ENCODE measurements at regions not wholly inside any gene's neighbourhood (a gene's known extent, or its start where the extent isn't known, plus 50 kb on each side); places are given as distances from the start of the nearest gene placed in this dataset.

DNA sequence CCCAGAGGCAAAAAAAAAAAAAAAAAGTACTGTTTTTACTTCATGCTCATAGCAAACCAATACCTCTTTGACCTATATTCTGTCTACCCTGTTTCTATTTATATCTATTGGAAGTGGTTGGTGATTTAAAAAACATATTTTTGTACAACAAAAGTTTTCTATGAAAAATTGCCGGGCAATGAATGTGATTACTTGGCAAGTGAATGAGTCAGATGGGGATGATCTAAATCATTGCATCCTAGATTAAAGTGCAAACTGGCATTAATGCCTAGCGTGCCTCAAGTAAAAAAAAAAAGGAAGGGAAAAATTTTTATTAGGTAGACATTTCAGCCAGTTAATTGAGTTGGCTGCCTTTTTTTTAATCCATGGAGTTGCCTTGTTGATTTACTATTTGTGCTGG lies 500.6 kb downstream of the KCTD12 start:
- TF ChIP-seq, protein P1, sequence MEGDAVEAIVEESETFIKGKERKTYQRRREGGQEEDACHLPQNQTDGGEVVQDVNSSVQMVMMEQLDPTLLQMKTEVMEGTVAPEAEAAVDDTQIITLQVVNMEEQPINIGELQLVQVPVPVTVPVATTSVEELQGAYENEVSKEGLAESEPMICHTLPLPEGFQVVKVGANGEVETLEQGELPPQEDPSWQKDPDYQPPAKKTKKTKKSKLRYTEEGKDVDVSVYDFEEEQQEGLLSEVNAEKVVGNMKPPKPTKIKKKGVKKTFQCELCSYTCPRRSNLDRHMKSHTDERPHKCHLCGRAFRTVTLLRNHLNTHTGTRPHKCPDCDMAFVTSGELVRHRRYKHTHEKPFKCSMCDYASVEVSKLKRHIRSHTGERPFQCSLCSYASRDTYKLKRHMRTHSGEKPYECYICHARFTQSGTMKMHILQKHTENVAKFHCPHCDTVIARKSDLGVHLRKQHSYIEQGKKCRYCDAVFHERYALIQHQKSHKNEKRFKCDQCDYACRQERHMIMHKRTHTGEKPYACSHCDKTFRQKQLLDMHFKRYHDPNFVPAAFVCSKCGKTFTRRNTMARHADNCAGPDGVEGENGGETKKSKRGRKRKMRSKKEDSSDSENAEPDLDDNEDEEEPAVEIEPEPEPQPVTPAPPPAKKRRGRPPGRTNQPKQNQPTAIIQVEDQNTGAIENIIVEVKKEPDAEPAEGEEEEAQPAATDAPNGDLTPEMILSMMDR (IDR thresholded peaks at IDR 0.05; ENCODE audit: low read depth, low read length, missing input control): no peak
- TF ChIP-seq, protein P2, sequence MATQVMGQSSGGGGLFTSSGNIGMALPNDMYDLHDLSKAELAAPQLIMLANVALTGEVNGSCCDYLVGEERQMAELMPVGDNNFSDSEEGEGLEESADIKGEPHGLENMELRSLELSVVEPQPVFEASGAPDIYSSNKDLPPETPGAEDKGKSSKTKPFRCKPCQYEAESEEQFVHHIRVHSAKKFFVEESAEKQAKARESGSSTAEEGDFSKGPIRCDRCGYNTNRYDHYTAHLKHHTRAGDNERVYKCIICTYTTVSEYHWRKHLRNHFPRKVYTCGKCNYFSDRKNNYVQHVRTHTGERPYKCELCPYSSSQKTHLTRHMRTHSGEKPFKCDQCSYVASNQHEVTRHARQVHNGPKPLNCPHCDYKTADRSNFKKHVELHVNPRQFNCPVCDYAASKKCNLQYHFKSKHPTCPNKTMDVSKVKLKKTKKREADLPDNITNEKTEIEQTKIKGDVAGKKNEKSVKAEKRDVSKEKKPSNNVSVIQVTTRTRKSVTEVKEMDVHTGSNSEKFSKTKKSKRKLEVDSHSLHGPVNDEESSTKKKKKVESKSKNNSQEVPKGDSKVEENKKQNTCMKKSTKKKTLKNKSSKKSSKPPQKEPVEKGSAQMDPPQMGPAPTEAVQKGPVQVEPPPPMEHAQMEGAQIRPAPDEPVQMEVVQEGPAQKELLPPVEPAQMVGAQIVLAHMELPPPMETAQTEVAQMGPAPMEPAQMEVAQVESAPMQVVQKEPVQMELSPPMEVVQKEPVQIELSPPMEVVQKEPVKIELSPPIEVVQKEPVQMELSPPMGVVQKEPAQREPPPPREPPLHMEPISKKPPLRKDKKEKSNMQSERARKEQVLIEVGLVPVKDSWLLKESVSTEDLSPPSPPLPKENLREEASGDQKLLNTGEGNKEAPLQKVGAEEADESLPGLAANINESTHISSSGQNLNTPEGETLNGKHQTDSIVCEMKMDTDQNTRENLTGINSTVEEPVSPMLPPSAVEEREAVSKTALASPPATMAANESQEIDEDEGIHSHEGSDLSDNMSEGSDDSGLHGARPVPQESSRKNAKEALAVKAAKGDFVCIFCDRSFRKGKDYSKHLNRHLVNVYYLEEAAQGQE (IDR thresholded peaks at IDR 0.05): no peak
- TF ChIP-seq TAF1 (conservative IDR thresholded peaks at IDR 0.05): no peak
- TF ChIP-seq SP1 (IDR thresholded peaks at IDR 0.05): no peak
- TF ChIP-seq, protein P3, sequence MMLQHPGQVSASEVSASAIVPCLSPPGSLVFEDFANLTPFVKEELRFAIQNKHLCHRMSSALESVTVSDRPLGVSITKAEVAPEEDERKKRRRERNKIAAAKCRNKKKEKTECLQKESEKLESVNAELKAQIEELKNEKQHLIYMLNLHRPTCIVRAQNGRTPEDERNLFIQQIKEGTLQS (IDR thresholded peaks at IDR 0.05): no peak
- TF ChIP-seq, protein P4, sequence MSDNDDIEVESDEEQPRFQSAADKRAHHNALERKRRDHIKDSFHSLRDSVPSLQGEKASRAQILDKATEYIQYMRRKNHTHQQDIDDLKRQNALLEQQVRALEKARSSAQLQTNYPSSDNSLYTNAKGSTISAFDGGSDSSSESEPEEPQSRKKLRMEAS (IDR thresholded peaks at IDR 0.05): no peak
- no peak for TF ChIP-seq JUND (IDR thresholded peaks at IDR 0.05)
- TF ChIP-seq RXRA (IDR thresholded peaks at IDR 0.05): no peak
- TF ChIP-seq GABPA (IDR thresholded peaks at IDR 0.05 in 1 of 2, conservative IDR thresholded peaks at IDR 0.05 in 1 of 2): no peak
- no peak for TF ChIP-seq RAD21 (IDR thresholded peaks at IDR 0.05)
- no peak for TF ChIP-seq YY1 (IDR thresholded peaks at IDR 0.05)

Data from liver (tissue), 3 donors.